Prostate gland (tissue), 2 donors: ENCODE measurements at regions not wholly inside any gene's neighbourhood (a gene's known extent, or its start where the extent isn't known, plus 50 kb on each side); places are given as distances from the start of the nearest gene placed in this dataset.

Experiments
- DNase-seq: peaks from one replicate; pipeline ENCODE4 v3.0.0-alpha.2; 2019; ENCODE audit warnings: low spot score
- H3K27ac ChIP-seq, 2 donors: fragments of 200-600 bp; sonication (generic); 2 replicates each; pipeline ENCODE4 v1.5.1; 2017 to 2019
- H3K27me3 ChIP-seq: fragments of 200-600 bp; sonication (generic); replicated peaks from 2 replicates; pipeline ENCODE4 v1.5.1; 2019; ENCODE audit not compliant: insufficient read depth
- H3K36me3 ChIP-seq, 2 donors: fragments of 200-600 bp; sonication (generic); 1 replicate in 1 of 2; 2 replicates in 1 of 2; pipeline versions ENCODE4 v1.5.1 to v1.8.1; 2017 to 2019
- H3K4me1 ChIP-seq: fragments of 200-600 bp; sonication (generic); replicated peaks from 2 replicates; pipeline ENCODE4 v1.5.1; 2019
- H3K4me3 ChIP-seq, 2 donors: fragments of 200-600 bp; sonication (generic); 2 replicates each; pipeline ENCODE4 v1.5.1; 2017 to 2019
- H3K9me3 ChIP-seq: fragments of 200-600 bp; sonication (generic); 2 replicates; pipeline ENCODE4 v1.5.1; 2017
- CTCF ChIP-seq, 4 experiments: fragments of 200-600 bp in 2 of 4; fragments of 450-650 bp in 2 of 4; sonication (generic) in 2 of 4; IDR thresholded peaks; 1 replicate in 3 of 4; 2 replicates in 1 of 4; pipeline ENCODE4 v1.5.1; 2016 to 2019; ENCODE audit warnings: antibody characterized with exemption in 4 of 4, mild to moderate bottlenecking in 2 of 4, moderate library complexity in 2 of 4
- POLR2A ChIP-seq: fragments of 450-650 bp; IDR thresholded peaks from one replicate; pipeline ENCODE4 v1.6.1; 2016; ENCODE audit warnings: antibody characterized with exemption, mild to moderate bottlenecking
- POLR2AphosphoS5 ChIP-seq: sonication (generic); formaldehyde crosslinking; IDR thresholded peaks from one replicate; pipeline ENCODE4 v1.6.1; 2017; ENCODE audit warnings: antibody characterized with exemption
- WGBS: methylation state at CpG from one replicate; pipeline ENCODE4 v1.1.5; 2018; 5-methylcytosine and 5-hydroxymethylcytosine counted together
- intact Hi-C: fragments of 100-400 bp; cut with DNase I; formaldehyde crosslinking; loops from one replicate; pipeline ENCODE4 v1.14.2; 2022
- small RNA-seq, 2 donors: library from RNA; depleted of rRNA; stranded (forward); fragments of <200 nt; gene quantifications; one replicate each; pipeline ENCODE3, GENCODE V24; 2016

- Histone ChIP-seq H3K4me3 (no peak overlapping the region), H3K9me3 (no peaks in the 10 kb centered on the region), H3K27me3 (no peaks in the 10 kb centered on the region), H3K36me3 (no peaks in the 10 kb centered on the region), H3K4me1 (no peaks in the 10 kb centered on the region), H3K27ac (no peak overlapping the region)
- TF ChIP-seq POLR2A (no peak), CTCF (IDR thresholded peaks at IDR 0.05) (no peak), POLR2AphosphoS5 (no peak)
- no peak for DNase-seq
- intact Hi-C loops = no loop called here
- 86% methylated on average over 5 of the region's 5 CpGs for WGBS
These were observed 51.4 kb upstream of the DAB2 start for GRCh38 chr5:39475881-39476842.

DNA sequence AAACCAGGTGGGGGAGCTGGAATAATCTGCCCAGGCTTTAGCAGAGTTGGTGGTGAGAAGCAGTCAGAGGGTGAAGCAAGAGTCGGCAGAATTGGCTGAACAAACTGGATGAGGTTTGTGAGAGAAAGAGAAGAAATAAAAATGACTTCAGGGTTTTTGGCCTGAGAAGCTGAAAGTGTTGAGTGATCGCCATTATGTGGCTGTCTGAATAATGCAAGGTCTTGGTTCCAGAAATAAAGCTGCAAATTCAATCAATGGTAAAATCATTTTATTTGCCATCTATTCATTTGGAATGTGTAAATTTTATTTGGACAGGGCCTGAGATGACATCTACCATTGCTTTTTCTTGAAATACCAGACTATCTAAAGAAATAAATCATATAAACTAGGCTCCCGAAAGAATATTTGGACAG, 50.4 kb upstream of the DAB2 start:
- no peaks in the 10 kb centered on the region for H3K9me3 ChIP-seq
- no peaks in the 10 kb centered on the region for H3K4me1 ChIP-seq
- DNase-seq = no peak
- no peaks in the 10 kb centered on the region for H3K36me3 ChIP-seq
- no peak for TF ChIP-seq CTCF (IDR thresholded peaks at IDR 0.05)
- no peak for TF ChIP-seq POLR2AphosphoS5
- TF ChIP-seq POLR2A = no peak
- WGBS = 75% methylated on average over 3 of the region's 3 CpGs
- H3K4me3 ChIP-seq = no peak overlapping the region
- intact Hi-C loops = no loop called here
- no peak overlapping the region for H3K27ac ChIP-seq
- H3K27me3 ChIP-seq = no peaks in the 10 kb centered on the region

Small RNA genes in the stretch of these regions (small RNA-seq; reads per million reads assigned to genes)
- 0 reads per million in 2 donors for gene RNU1-150P
